GM23338 (cell line): ENCODE measurements at regions not wholly inside any gene's neighbourhood (a gene's known extent, or its start where the extent isn't known, plus 50 kb on each side); places are given as distances from the start of the nearest gene placed in this dataset.

Experiments used
- ATAC-seq: fragments of 200-7000 bp; cut with Tn5 transposase; 3 replicates; pipeline ENCODE4 v1.9.1; 2020
- DNase-seq: peaks from one replicate; pipeline ENCODE4 v3.0.0-alpha.2; 2015; ENCODE audit warnings: low spot score
- H2AFZ ChIP-seq: fragments of 200-600 bp; sonication (generic); 2 replicates; pipeline ENCODE4 v1.8.0; 2016; ENCODE audit warnings: antibody characterized with exemption, mild to moderate bottlenecking, moderate library complexity
- H3F3A ChIP-seq: fragments of 200-600 bp; sonication (generic); replicated peaks from 2 replicates; pipeline ENCODE4 v1.8.0; 2017; ENCODE audit warnings: antibody characterized with exemption, mixed run types, low read depth
- H3K27ac ChIP-seq: fragments of 200-600 bp; sonication (generic); 2 replicates; pipeline ENCODE4 v1.6.1; 2016; ENCODE audit warnings: low read depth
- H3K27me3 ChIP-seq: fragments of 200-600 bp; sonication (generic); 2 replicates; pipeline ENCODE4 v1.8.0; 2016; ENCODE audit warnings: mild to moderate bottlenecking, mixed run types, moderate library complexity; ENCODE audit not compliant: insufficient read depth
- H3K36me3 ChIP-seq: fragments of 200-600 bp; sonication (generic); 2 replicates; pipeline ENCODE4 v1.8.0; 2016; ENCODE audit warnings: mild to moderate bottlenecking; ENCODE audit not compliant: insufficient read depth
- H3K4me1 ChIP-seq: fragments of 200-600 bp; sonication (generic); 2 replicates; pipeline ENCODE4 v1.8.0; 2016; ENCODE audit warnings: mild to moderate bottlenecking, moderate library complexity; ENCODE audit not compliant: insufficient read depth
- H3K4me2 ChIP-seq: fragments of 200-600 bp; sonication (generic); 2 replicates; pipeline ENCODE4 v1.7.1; 2017; ENCODE audit warnings: mixed run types
- H3K4me3 ChIP-seq: fragments of 200-600 bp; sonication (generic); 2 replicates; pipeline ENCODE4 v1.6.1; 2016; ENCODE audit warnings: mixed run types
- H3K79me2 ChIP-seq: fragments of 200-600 bp; sonication (generic); replicated peaks from 2 replicates; pipeline ENCODE4 v1.8.0; 2017; ENCODE audit warnings: mild to moderate bottlenecking; ENCODE audit not compliant: insufficient read depth
- H3K9me2 ChIP-seq: fragments of 200-600 bp; sonication (generic); 2 replicates; pipeline ENCODE4 v1.8.0; 2017; ENCODE audit not compliant: insufficient read depth
- H4K20me1 ChIP-seq: fragments of 200-600 bp; sonication (generic); replicated peaks from 2 replicates; pipeline ENCODE4 v1.8.0; 2017; ENCODE audit warnings: mild to moderate bottlenecking; ENCODE audit not compliant: insufficient read depth
- H3K27ac Mint-ChIP-seq: 2 replicates; pipeline ENCODE4 v1.8.0; 2020; ENCODE audit warnings: inconsistent platforms, mild to moderate bottlenecking, moderate library complexity, mixed read lengths
- H3K27me3 Mint-ChIP-seq: 3 replicates; pipeline ENCODE4 v1.8.0; 2022; ENCODE audit warnings: low read depth, mild to moderate bottlenecking, moderate library complexity, mixed read lengths, inconsistent platforms; ENCODE audit not compliant: insufficient read depth, poor library complexity
- H3K36me3 Mint-ChIP-seq: 3 replicates; pipeline ENCODE4 v1.8.0; 2021; ENCODE audit warnings: low read depth, mild to moderate bottlenecking, inconsistent platforms, moderate library complexity, mixed read lengths
- H3K4me1 Mint-ChIP-seq: 3 replicates; pipeline ENCODE4 v1.8.0; 2020; ENCODE audit warnings: mild to moderate bottlenecking, inconsistent platforms, mixed read lengths
- H3K4me3 Mint-ChIP-seq: 3 replicates; pipeline ENCODE4 v1.8.0; 2021; ENCODE audit warnings: moderate library complexity, mild to moderate bottlenecking, inconsistent platforms, mixed read lengths
- H3K9me3 Mint-ChIP-seq: 3 replicates; pipeline ENCODE4 v1.8.0; 2020; ENCODE audit warnings: moderate library complexity, mild to moderate bottlenecking, inconsistent platforms, mixed read lengths
- CREB1 ChIP-seq: fragments of 250-450 bp; sonication (Bioruptor Pico); IDR thresholded peaks from 2 replicates; pipeline ENCODE4 v1.5.0; 2020; ENCODE audit warnings: low read depth, mild to moderate bottlenecking, moderate library complexity
- ETS1 ChIP-seq: IDR thresholded peaks from 2 replicates; pipeline ENCODE4 v1.6.1; 2016; ENCODE audit warnings: antibody characterized with exemption
- EZH2 ChIP-seq: fragments of 200-600 bp; sonication (generic); IDR thresholded peaks from one replicate; pipeline ENCODE4 v1.8.0; 2017; ENCODE audit warnings: antibody characterized with exemption, mild to moderate bottlenecking, low read depth; ENCODE audit not compliant: unreplicated experiment
- EZH2phosphoT487 ChIP-seq: fragments of 200-600 bp; sonication (generic); IDR thresholded peaks from one replicate; pipeline ENCODE4 v1.8.1; 2018; ENCODE audit warnings: antibody characterized with exemption; ENCODE audit not compliant: unreplicated experiment
- JUNB ChIP-seq: IDR thresholded peaks from one replicate; pipeline ENCODE4 v1.6.1; 2016; ENCODE audit warnings: antibody characterized with exemption; ENCODE audit not compliant: unreplicated experiment
- NANOG ChIP-seq: IDR thresholded peaks from 2 replicates; pipeline ENCODE4 v1.6.1; 2016; ENCODE audit warnings: antibody characterized with exemption, borderline replicate concordance
- POLR2AphosphoS5 ChIP-seq: IDR thresholded peaks from 2 replicates; pipeline ENCODE4 v1.6.1; 2016; ENCODE audit warnings: antibody characterized with exemption, low read depth
- STAT1 ChIP-seq: IDR thresholded peaks from one replicate; pipeline ENCODE4 v1.6.1; 2016; ENCODE audit warnings: antibody characterized with exemption; ENCODE audit not compliant: unreplicated experiment
- ZNF114 ChIP-seq: fragments of 250-450 bp; sonication (Bioruptor Pico); IDR thresholded peaks from 2 replicates; pipeline ENCODE4 v1.5.0; 2020; ENCODE audit warnings: mild to moderate bottlenecking, moderate library complexity
- ZNF331 ChIP-seq: fragments of 250-450 bp; sonication (Bioruptor Pico); IDR thresholded peaks from 2 replicates; pipeline ENCODE4 v1.5.0; 2020; ENCODE audit warnings: low read depth, mild to moderate bottlenecking, moderate library complexity
- ZNF462 ChIP-seq: fragments of 250-450 bp; sonication (Bioruptor Pico); IDR thresholded peaks from 2 replicates; pipeline ENCODE4 v1.5.0; 2020; ENCODE audit warnings: mild to moderate bottlenecking, moderate library complexity

- Histone ChIP-seq H3K27ac (no peak overlapping the region), H3K4me3 (no peak overlapping the region), H3F3A (no peaks in the 10 kb centered on the region), H3K79me2 (no peaks in the 10 kb centered on the region), H3K27me3 (no peaks in the 10 kb centered on the region), H3K9me2 (peaks cover 11% of the 10 kb centered on the region; the same call in 1 of the 2 replicates), H3K36me3 (no peaks in the 10 kb centered on the region), H2AFZ (peak overlapping the region; percentile 69), H3K4me2 (no peak overlapping the region), H4K20me1 (no peaks in the 10 kb centered on the region), H3K4me1 (no peaks in the 10 kb centered on the region)
- H3K4me3 Mint-ChIP-seq = no peak overlapping the region
- no peaks in the 10 kb centered on the region for H3K9me3 Mint-ChIP-seq
- no peaks in the 10 kb centered on the region for H3K27me3 Mint-ChIP-seq
- DNase-seq (no peak), ATAC-seq (no peak; the same call in 2 of the 3 replicates)
- no peak for TF ChIP-seq EZH2
- no peak for TF ChIP-seq NANOG
- no peak for TF ChIP-seq EZH2phosphoT487
- no peak for TF ChIP-seq ZNF462 (CRISPR knock-in tag)
- TF ChIP-seq ZNF331 (CRISPR knock-in tag) = no peak
- TF ChIP-seq JUNB = no peak
- TF ChIP-seq CREB1 (CRISPR knock-in tag) = no peak
- no peak for TF ChIP-seq STAT1
- no peak for TF ChIP-seq ZNF114
- TF ChIP-seq POLR2AphosphoS5 = no peak
- TF ChIP-seq ETS1 = no peak
- H3K36me3 Mint-ChIP-seq = no peaks in the 10 kb centered on the region; the same call in 2 of the 3 replicates
- H3K27ac Mint-ChIP-seq = no peak overlapping the region
- H3K4me1 Mint-ChIP-seq = peaks cover 12% of the 10 kb centered on the region
These were observed 325.1 kb downstream of the RNF144A start for GRCh38 chr2:7242189-7242867.
